ENCODE measurements at regions not wholly inside any gene's neighbourhood (a gene's known extent, or its start where the extent isn't known, plus 50 kb on each side); places are given as distances from the start of the nearest gene placed in this dataset.

DNA sequence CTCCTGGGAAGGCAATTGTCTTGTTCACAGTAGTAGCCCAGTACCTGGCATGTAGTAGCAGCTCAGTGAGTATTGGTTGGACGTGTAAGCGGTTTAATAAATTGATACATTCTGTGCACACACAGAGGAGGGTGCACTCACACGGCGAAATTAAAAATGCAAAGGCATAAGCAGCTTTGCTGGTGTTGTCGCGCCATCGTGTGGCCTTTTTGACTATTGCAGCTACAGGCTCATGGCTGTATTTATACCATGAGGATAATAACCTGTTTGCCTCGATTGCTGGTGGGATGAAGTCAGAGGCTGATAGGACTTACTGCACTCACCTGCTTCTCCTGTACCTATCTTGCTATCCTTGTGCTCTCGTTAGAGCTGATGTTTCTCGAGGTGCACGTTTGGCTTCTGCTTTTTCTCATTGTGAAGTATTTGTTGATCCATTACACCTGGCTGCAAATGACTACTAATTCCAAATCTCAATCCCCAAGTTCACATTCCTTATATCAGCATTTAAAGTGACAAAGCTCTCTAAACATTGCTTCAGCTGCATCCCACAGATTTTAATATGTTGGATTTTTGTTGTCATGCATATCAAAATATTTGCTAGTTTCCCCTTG is 61.5 kb downstream of the TBXT start:
- peak; percentile 46 for DNase-seq (ENCODE audit: low read depth)

DNA sequence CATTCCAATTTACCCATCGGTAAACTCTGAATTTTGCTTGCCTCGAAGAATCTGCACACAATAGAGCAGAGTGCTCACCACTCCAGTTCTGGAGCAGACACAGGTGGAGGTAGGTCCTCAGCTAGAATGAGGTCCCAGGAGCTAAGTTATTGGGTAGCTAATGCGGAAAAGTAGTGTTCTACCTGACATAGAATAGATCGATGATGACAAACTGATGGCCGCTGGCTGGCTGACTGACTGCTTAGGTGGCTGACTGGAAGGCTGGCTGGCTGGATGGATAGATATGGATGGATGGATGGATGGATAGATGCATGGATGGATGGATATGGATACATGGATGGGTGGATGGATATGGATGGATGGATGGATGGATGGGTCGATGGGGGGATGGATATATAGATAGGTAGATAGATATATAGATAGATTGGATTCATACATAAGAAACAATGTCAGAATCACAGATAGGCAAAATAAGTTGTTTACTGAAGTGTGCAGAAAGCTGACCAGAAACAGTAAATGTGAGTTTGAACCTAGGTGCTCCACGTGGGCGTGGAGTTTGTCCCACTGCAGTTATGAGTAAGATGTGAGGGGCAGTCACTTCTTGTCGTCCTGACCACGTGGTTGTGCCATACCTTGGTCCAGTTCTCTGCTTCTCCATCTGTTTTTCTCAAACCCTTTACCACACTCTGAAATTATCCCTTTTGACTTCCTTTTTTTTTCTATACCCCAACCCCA is 62.1 kb downstream of the TBXT start:
- no peak for DNase-seq (ENCODE audit: low read depth)

DNA sequence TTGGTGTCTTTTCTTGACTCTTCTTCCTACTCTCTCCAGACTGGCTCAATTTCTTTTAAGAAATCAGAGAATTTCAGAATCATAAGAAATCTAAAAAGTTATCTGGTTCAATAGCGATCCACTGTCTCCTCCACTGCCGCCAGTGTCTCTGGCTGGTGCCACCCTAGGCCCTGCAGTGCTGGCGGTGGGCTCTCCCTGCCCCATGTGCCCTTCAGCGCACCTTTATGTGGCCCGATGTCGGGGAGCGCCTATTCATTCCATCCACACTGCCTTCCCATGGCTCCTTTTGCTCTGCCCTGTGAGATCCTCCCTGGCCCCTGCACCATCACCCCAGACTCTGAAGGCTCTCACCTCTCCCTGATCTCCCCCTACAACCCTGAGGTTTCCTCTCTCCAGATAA is 62.8 kb downstream of the TBXT start:
- no peak for DNase-seq (ENCODE audit: low read depth)

DNA sequence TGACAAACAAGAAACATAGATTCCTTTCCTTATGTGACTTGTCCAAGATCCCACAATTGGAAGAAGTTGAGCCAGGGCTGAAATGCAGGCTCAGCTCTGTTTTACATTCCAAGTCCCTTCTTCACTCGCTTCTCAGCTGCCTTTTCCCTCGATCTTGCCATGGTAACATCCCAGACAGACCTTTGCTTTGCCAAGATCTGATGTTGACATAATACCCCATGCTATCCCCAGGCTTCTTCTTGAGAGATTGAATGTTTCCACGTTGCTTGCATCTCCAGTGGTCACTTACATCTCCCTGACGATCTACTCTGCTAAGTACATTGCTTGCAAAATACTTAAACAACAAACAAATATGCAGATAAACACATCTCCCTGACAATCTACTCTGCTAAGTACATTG is 63.5 kb downstream of the TBXT start:
- no peak for DNase-seq (ENCODE audit: low read depth)

DNA sequence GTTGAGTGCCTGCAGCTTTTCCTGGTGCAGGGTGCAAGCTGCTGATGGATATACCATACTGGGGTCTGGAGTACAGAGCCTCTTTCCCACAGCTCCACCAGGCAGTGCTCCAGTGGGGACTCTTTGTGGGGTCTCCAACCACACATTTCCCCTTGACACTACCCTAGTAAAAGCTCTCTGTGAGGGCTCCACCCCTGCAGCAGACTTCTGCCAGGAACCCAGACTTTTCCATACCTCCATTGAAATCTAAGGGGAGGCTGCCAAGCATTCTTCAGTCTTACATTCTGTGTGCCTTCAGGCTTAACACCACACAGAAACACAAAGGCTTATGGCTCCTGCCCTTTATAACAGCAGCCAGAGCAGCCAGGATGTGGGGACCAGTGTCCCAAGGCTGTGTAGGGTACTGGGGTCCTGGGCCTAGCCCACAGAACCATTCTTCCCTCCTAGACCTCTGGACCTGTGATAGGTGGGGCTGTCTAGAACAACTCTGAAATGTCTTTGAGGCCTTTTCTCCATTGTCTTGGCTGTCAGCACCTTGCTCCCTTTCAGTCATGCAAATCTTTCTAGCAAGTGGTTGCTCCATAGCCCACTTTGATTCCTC is 65.7 kb downstream of the TBXT start:
- no peak for DNase-seq (ENCODE audit: low read depth)

DNA sequence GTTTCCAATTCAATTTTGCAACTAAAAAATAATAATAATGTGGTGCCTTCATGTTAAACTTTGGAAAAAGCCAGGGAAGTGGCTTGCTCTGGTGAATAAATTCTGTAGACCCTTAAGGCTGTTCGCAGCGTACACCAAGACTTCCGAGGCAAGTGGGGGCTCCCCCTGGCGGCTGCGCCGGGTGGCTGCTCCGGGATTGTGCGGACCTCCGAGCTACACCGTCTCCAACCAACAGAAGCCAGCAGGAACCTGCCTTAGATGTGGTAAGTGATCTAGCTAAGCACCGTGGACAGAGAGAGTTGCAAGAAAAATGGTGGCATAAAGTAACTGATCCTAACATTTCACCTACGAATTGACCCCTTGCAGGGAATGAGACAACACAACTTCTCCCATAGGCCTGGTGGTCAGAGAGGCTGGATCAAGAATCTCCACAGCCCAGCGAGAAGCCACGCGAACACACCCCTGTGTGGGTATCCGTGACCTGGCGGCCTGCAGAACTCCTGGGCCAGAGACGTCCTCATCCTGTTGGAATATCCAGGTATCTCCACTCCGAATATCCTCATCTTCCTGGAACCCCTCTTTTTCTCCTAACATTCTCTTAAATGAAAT is 69.6 kb downstream of the TBXT start:
- DNase-seq (ENCODE audit: low read depth), result peak; percentile 39

DNA sequence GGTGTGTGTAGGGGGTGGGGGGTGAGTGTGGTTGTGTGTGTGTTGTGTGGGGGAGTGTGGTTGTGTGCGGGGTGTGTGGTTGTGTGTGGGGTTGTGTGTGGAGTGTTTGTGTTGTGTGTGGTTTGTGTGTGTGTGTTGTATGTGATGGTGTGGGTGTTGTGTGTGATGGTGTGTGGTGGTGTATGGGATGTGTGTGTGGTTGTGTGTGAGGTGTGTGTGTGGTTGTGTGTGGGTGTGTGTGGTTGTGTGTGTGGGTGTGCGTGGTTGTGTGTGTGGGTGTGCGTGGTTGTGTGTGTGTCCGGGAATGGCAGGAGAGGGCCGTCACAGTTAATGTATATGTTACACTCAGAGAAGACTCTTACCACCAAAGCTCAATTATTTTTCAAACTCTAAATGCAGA is 79.8 kb downstream of the TBXT start:
- no peak for DNase-seq (ENCODE audit: low read depth)

DNA sequence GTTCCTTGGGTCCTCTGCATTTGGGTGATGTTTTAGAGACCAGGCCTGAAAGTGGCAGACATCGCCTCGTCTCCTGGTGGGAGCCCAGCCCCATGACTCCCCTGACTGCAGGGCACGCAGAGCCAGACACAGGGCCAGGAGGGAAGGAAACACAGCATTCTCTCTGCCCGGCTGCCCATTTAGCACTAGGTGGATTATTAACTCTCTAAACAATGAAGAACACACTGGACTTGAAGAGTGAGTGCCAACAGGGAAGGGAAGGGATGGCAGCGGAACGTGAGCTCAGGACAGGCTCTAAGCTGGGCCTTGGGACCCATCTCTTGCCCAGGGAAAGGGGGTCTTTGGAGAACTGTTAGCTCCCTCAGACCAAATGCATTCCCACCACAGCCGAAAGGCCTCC is 80.4 kb downstream of the TBXT start:
- DNase-seq (ENCODE audit: low read depth), result no peak

DNA sequence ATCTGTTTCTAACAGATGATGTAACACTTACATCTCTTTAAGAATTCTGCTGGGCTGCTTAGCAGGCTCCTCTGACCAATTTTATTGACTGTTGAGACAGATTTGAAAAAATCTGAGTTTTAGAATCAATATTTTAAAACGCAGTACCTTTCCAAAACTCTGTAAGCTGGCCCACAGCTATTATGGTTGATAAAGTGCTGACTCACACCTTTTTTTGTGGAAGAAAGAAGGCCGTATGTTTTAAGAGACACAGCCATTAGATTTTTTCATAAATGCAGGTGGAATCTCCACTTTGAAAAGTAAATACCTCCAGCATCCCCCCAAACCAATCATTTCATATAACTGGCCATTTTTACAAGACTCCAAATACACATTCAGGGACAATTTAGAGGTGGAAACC is 82.2 kb downstream of the TBXT start:
- DNase-seq (ENCODE audit: low read depth), result no peak

DNA sequence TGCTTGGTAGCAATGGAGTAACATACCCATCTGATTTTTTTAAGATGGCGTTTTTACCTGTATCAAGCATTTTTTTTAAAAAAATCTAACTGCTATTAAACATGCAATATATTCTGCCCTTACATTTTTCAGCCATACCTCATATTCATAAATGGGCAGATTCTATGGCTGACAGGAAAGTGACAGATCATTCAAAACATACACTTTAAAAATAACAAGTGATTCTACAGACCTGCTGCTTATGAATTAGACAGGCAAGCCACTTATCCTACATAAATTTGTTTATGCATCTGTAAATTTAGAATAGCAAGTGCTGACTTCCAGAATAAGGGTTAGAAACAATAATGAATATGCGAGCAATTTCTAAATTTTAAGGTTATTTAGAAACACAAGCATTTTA is 82.7 kb downstream of the TBXT start:
- no peak for DNase-seq (ENCODE audit: low read depth)

DNA sequence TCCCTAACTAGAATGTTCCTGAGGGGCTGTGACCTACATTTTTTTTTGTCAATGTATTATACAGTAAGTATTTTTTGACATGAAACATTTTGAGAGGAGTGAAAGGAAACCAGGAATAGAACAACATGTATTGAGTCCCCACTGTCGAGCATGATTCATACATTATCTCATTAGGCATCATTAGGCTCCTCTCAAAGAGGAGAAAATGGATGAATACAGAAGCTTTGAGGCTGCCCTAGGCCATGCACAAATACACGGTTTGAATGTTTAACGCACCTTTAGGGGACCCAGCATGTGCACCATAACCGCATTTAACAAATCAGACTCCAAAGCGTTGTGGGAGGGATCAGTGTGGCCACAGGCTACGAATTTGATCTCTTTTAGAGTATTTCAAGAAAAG is 87.8 kb downstream of the TBXT start:
- DNase-seq (ENCODE audit: low read depth), result no peak

DNA sequence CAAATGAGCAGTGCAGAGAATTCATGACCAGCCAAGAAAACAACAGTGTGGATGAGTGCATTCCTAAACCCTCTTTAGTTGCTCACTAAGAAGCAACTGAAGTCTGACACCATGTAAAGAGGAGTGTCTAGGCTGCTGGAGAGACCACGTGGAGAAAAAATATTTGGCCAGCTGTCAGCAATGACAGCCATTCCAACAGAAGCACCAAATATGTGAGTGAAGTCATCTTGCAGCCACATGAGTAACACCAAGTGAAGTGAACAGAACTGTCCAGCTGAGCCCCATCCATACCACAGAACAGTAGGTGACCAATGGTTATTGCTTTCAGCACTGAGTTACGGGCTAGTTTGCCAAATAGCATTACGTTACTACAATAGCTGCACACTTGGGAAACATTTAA is 89.4 kb downstream of the TBXT start:
- DNase-seq (ENCODE audit: low read depth), result no peak

DNA sequence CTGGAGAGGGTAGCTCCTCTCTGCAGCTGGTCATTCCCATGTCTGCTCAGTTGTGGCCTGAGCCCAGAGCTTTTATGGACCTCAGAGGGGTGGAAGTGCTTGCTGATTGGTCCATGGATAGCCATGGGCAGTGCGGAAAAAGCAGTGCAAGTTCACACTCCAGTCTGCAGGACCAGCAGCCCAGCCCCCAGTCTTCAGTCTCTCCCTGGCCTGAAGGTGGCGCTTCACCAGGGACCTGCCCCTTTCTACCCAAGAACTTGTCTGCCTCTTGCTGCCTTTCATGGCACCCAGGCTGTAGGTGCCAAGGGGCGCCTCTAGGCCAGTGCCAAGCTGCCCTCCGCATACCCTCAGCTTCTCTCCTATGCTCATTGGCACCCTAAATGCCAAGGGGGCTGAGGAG is 91.0 kb downstream of the TBXT start:
- DNase-seq (ENCODE audit: low read depth), result no peak

DNA sequence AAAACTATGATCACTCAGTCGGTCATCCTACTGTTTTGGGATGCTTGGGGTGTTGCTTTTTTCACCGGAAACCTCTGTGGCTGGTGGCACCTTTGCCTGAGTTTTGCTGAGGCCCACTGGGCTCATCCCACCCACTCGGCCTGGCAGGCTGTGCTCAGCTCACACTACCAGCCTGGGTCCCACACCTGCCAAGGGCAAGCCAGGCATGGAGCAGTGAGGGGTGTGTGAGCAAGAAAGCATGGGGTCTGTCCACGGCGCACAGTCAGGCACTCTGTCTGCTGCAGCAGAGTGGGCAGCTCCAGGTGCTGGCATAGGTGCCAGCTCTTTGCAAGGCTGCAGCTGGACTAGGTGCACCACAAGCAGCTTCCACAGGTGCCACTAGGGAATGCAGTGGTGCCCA is 91.7 kb downstream of the TBXT start:
- no peak for DNase-seq (ENCODE audit: low read depth)

DNA sequence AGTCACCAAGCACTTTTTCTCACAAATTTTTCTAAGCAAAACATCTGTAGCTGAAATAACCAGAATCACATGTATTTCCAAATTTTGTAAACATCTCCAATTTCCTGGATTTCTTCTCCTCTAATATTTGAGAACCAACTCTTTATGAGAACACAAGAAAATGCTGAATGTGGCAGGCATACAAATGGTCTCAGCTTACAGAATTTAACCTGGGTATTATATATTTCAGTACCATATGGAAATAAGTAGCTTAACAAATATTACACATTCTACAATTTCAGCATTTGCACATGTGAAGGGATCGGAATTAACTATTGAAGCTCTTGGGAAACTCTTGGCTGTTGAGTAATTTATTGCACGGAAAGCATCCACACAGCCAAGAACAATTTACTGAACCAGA is 92.5 kb downstream of the TBXT start:
- no peak for DNase-seq (ENCODE audit: low read depth)

DNA sequence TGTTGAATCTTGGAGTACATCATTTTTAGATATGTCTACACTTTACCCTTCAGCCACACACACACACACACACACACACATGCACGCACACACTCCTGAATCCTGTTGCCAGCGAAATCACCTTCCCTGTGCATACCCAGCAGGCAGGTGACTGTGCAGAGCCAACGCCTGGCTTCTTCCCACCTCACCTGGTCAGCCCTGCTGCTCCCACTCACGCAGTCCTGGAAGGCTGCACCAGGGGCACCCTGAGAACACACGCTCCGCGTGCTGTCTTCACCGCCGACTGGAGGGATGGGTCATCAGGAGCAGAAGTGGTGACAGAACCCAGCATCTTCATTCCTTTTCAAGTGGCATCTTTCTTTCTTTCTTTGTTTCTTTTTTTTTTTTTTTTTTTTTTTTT is 94.6 kb downstream of the TBXT start:
- no peak for DNase-seq (ENCODE audit: low read depth)

DNA sequence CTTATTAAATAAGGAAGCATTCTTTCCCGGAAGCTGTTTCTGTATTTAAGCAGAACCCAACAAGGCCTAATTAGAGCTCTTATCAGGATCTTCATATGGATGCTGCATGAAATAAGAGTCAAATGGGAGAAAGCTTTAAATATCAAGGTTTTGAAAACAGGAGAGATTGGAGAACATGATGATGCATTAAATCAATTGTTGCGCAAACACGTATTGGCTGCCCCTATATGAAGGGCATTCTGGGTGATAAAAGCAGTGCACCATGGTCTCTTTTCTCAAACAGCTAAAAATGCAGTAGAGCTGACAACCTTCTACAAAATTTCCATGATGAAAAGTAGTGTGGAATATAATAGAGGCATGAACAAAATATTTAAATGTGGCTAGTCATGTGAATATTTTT is 98.9 kb downstream of the TBXT start:
- DNase-seq (ENCODE audit: low read depth), result no peak

DNA sequence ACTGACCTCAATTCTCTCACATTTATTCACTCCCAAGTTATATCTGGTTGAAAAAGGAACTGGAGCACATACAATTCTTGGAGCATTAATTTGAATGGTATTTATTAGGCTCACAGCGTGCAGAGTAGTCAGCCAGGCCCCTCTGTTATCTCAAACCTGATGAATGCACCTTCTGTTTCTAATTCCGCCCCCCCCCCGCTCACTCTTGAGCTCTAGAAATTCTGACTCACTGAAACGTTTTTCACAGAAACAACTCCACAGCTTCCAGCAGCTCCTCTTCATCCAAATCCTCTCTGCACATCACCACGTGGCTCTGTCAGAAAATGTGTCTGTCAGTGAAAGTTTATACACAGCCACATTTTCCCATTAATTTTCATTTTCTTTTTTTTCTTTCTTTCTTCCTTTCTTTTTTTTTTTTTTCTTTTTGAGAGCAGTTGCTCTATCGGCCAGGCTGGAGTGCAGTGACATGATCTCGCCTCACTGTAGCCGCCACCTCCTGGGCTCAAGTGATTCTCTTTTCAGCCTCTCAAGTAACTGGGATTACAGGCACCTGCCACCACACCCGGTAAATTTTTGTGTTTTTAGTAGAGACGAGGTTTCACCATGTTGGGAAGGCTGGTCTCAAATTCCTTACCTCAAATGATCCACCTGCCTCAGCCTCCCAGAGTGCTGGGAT is 109.4 kb downstream of the TBXT start:
- no peak for DNase-seq (ENCODE audit: low read depth)

DNA sequence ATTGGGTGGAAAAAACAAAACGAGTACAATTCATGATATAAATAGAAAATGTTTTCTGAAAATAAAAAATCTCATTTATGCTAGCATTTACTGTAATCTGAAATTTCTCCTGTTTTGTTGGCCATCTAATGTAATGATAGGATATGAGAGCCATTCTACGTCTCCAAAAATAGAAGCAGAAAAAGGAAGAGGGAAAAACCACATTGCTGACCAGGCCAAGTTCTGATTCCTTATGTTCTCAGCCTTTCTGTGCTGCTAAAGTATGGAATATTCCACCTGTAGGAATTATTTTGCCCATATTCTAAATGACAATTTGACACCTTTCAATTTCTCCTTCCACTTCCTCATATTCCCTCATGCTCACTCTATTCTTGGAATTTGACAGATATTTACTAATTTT is 110.2 kb downstream of the TBXT start:
- DNase-seq (ENCODE audit: low read depth), result no peak

DNA sequence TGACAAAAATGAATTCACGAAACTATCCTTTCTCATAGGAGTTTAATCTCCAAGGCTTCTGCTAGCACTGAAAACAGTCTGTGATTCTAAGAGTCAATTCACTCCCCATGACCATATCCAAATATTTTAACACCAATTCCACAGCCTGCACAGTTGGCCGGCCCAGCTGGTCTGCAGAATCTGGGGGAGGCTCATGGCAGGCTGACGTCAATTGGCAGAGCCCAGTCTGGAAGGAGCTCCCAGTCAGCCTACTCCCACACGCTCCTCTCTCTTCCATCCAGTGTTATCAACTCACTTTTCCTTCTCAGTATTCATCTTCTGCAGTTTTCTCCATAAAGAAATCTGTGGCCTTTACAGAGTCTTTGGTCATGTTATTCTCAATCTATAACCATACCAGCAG is 111.0 kb downstream of the TBXT start:
- DNase-seq (ENCODE audit: low read depth), result no peak

DNA sequence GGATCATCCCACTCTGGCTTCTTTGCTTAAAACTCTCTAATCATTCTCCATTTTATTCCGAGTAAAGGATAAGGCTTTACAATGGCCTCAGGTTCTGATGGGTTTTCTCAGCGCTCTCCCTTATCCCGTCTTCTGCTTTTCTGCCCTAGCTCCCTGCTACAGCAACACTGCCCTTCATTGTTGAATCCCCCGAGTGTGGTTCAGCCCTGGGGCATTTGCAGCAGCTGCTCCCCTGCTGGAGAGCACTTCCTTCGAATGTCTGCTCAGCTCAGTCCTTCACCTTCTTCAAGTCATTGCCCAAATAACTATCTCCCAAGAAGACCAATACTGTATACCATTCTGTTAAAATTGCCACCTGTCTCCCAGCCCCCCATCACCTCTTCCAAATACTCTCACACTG is 111.8 kb downstream of the TBXT start:
- DNase-seq (ENCODE audit: low read depth), result no peak

DNA sequence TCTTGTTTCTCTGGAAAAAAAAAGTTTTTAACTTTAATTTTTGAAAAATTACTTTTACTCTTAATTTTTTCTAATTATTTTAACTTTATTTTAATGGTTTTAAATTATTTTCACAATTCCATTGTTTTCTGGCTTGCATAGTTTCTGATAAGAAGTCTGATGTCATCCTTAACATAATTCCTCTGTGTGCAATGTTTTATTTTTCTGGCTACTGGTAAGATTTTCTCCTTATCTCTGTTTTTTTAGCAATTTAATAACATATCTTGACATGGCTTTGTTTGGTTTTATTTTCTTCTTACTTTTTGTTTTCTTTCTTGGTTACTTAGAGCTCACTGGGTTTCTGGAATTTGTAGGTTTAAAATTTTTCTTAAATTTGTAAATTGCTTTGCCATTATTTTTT is 114.8 kb downstream of the TBXT start:
- no peak for DNase-seq (ENCODE audit: low read depth)

DNA sequence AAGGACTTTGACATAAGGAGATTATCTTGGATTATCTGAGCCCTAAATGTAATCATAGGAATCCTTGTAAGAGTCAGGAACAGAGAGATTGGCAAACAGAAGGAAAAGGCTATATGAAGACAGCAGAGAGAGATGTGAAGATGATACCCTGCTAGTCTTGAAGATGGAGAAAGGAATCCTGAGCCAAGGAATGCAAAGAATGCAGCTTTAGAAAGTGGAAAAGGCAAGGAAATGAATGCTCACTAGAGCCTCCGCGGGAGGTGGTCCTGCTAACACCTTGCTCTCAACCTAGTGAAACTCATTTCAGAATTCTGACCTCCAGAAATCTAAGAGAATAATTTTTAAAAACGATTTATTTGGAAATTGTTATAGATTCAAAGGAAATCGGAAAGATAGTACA is 117.1 kb downstream of the TBXT start:
- DNase-seq (ENCODE audit: low read depth), result no peak
